Dedifferentiated amniotic fluid mesenchymal stem cell (primary cell): ENCODE measurements at regions not wholly inside any gene's neighbourhood (a gene's known extent, or its start where the extent isn't known, plus 50 kb on each side); places are given as distances from the start of the nearest gene placed in this dataset.

Experiments used
- DNase-seq: peaks from one replicate; pipeline ENCODE4 v3.0.0-alpha.2; 2016; ENCODE audit errors: extremely low spot score

- DNase-seq: no peak
Measured at GRCh38 chrX:151796576-151796975, 62.0 kb downstream of the CNGA2 start.

DNA sequence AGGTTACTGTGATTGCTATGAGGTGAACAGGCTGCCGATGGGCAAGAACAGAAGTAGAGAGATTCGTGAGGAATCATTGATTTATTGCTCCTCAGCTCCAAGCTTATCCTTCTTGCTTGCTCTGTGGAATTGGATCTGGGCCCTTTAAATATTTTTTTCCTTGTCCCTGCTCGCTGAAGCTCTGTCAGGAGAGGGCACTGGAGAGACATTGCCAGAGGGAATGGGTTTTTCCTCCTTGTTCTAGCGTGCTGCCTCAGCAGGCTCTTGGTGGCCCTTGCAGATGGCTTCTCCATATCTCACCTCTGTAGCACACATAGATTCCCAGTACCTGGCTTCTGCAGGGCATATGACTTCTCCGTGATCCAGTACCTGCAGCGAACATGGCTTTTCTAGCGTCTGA lies 67.4 kb downstream of the CNGA2 start:
- DNase-seq: no peak

- no peak for DNase-seq
Measured at GRCh38 chrX:151806967-151807540, 72.5 kb downstream of the CNGA2 start.

DNA sequence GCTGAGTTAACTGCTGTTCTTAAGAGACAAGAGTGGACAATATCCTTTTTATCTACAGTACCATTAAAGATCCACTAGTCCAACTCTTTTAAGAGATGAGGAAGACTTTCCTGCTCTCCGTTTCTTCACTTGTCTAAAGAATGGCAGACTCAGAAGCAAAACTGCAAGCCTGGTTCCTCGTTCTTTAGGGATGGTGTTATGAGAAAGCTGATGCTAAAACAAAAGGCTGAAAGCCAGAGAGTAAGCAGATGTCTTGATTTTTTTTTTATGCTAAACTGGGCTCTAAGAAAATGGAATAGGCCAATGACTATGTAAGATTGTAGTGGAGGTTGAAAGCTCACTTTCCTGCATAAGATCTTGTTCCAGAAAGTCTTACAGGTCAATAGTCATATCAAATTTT lies 78.1 kb downstream of the CNGA2 start:
- no peak for DNase-seq

GRCh38 chrX:151814767-151815166 lies 80.2 kb downstream of the CNGA2 start:
- DNase-seq: no peak

DNA sequence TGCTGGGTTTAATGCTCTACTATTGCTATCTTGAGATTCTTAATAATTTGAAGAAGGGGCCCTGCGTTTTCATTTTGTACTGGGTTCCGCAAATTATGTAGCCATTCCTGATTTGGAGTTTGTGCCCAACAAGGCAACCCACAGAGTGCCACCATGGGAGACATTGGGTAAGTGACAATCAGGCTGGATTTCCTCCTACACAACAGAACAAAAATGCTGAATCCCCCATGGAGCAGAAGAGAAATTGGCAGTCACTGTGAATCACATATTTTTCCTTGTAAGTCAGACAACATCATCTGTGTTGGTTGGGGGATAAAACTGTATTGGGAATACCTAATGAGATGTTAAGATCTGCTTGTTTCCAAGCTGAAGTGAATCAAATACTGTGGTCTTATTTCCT lies 80.9 kb downstream of the CNGA2 start:
- DNase-seq: peak; percentile 14

- no peak for DNase-seq
Measured at GRCh38 chrX:151816934-151817333, 82.4 kb downstream of the CNGA2 start.

DNA sequence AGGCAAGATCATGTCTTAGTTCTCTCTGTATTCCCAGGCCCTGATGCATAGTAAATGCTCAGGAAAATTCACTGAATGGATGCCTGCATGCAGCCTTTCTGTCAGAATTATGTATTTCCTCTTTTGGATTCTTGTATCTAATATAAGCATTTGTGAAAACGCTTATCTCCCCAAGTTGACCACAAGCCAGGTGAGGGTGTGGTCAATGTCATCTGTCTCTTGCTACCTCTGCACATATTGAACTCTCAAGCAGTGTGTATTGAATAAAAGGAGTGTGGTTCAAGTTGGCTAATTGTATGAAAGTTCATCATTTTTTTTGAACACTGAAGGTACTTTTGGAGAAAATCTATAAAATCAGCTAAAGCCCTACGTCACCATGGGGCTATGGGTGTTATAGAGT lies 84.3 kb downstream of the CNGA2 start:
- DNase-seq: no peak

DNA sequence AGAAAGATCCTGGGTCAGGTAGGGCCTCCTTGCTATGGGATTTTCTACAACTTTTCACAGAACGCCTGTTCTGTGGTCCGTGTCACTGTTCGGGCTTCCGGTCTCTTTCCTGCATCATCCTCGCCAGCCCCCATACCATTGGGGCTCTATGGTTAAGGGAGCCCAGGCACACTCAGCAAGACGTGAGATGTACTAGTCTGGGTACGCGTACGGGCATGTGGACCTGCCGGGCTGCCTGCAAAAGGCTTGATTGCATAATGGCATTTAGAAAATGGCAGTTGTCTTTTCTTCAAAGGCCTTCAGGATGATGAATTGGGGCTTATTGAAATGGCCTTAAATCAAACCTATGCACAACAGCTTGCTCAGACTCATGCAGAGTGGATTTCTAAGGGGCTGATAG lies 86.7 kb downstream of the CNGA2 start:
- no peak for DNase-seq

DNA sequence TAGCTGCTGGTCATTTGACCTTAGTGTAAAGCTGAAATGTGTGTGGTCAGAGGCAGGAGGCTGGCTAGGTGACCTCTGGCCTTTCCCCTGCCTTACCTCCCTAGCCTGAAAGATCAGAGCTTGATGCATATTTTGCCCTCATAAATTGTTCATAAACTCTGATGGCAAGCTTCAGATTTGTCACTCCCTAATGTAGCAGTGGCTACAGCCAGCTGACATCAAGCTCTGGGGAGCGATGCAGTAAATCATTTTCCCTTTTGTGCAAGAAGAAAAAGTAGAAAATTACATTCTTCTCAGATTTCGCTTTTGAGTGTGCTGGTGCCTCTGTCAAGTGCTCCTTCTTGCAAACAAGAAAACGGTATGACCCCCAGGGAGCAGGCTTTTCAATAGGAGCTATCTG lies 87.7 kb upstream of the MAGEA4 start:
- no peak for DNase-seq

GRCh38 chrX:151825925-151826485 lies 86.7 kb upstream of the MAGEA4 start:
- DNase-seq: peak; percentile 91

- no peak for DNase-seq
Measured at GRCh38 chrX:151828439-151829080, 84.1 kb upstream of the MAGEA4 start.

- no peak for DNase-seq
Measured at GRCh38 chrX:151830911-151831310, 81.8 kb upstream of the MAGEA4 start.

DNA sequence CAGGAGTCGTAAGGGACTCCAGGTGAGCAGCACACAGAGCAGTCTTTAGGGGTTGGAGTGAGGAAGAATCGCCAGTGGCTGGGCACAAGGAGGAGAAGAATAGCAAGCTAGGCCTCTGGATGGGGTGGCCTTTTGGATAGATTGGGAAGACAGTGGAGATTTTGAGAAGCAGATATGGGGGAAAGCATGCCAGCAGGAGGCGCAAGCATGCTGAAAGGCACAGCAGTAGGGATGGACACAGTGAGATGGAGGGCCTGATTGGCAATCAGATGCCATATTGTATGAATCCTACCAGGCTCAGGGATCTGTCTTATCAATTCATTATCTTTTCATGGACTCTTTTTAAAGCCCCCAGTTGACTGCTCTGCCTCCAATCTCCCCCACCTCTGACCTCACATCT lies 60.4 kb upstream of the MAGEA4 start:
- DNase-seq: no peak

DNA sequence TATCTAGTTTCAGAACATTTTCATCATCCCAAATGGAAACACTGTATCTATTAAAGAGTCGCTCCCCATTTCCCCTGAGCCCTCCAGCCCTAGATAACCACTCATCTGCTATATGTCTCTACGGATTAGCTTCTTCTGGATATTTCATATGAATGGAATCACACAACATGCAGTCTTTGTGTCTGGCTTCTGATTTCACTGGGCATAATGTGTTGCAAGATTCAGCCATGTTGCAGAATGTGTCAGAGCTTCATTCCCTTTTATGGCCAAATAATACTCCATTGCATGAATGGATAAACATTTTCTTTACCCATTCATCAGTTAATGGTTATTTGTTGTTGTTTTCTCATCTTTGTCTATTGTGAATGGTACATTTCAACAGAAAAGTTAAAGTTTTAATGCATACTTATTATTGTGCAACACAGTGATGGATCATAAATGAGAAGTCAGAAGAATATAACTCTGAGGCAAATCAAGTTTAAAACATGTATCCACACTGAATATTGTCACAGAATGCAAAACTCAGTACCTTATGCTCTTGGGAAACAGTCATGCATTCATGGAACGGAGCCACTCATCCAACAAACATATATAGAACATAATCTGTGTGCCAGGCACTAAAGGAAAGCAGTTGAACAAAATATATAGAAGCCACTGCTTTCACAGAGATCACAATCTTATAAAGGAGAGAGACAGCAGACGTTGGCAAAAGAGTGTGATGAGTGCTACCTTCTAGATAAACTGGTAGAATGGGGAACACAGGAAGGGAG lies 57.8 kb upstream of the MAGEA4 start:
- DNase-seq: no peak

DNA sequence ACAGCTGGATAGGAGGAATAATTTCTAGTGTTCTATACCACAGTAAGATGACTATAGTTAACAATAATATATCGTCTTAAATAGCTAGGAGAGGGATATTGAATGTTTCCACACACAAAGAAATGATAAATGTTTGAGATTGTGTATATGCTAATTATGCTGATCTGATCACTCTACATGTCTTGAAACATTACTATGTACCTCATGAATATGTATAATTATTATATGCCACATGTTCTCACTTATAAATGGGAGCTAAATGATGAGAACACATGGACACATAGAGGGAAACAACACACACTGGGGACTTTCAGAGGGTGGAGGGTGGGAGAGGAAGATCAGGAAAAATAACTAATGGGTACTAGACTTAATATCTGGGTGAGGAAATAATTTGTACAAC lies 53.2 kb upstream of the MAGEA4 start:
- DNase-seq: no peak

DNA sequence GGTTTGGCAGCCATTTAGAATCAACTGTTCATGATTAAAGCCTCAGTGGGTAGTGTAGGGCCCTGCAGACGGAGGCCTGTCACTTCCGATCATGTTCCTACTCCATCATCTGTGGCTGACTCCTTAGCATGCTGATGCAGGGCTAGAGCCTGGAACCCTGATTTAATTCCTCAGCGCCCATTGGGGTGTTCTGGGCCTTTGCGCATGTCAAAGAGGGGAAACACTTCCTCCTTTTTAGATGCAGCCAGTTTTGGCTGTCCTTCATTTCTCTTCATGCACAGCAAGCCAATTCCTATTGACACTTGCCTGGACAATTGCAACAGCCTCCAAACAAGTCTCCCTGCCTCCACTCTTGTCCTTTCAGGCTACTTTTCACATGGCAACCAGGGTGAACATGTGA lies 51.9 kb upstream of the MAGEA4 start:
- DNase-seq: no peak
